ENCODE measurements at regions not wholly inside any gene's neighbourhood (a gene's known extent, or its start where the extent isn't known, plus 50 kb on each side); places are given as distances from the start of the nearest gene placed in this dataset.
"Not testable (repeated sequence)": the region's sequence is repeated elsewhere in the genome, so short reads cannot be mapped to it uniquely, and the experiment has no call there.

GRCh38 chr10:117460846-117461765 is 81.4 kb upstream of the EMX2 start:
- in situ Hi-C loops (cut with HindIII; ENCODE audit: low sequenced_read_pairs): no loop called here
- no peak for DNase-seq (ENCODE audit: low spot score)

GRCh38 chr10:117458571-117458970 is 83.3 kb upstream of the PDZD8 start:
- in situ Hi-C loops (cut with HindIII; ENCODE audit: low sequenced_read_pairs): no loop called here

GRCh38 chr10:117457932-117458331 is 82.7 kb upstream of the PDZD8 start:
- DNase-seq (ENCODE audit: low spot score): no peak
- in situ Hi-C loops (cut with HindIII; ENCODE audit: low sequenced_read_pairs): no loop called here

More at GRCh38 chr10:117458571-117458970, 83.3 kb upstream of the PDZD8 start:
- DNase-seq (ENCODE audit: low spot score): no peak

DNA sequence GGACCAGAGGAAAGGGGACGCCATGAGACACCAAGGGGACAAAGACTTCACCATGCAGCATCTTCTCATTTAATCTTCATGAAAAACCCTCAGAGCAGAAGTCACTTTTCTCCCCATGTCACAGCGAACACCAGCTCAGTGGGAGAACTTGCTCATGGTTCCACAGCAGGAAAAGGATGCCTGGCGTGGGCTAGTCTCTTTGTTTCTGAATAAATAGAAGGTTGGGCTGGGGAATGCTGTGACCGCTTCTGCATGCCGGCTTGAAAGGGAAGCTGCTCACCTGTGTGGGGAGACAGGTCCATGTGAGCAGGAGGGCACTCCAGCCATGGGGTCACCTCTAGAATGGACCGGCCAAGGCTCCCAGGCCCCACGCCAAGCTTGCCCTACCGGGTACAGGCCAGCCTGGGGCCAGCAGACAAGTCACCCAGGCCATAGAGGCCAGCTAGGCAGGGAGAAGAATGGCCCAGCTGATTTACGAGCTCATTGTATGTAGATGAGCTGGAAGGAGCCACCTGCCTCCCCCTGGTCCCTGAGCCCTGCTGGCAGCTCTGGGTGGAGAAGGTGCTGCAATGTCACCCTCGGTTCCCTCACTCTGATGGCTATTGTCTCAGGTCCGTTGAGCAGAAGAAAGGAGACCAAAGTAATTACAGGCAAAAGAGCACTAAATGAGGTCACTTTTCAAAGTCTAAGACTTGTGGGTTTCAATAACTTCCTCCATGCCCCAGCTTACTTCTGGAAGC is 82.0 kb upstream of the PDZD8 start:
- no peak for DNase-seq (ENCODE audit: low spot score)
- in situ Hi-C loops (cut with HindIII; ENCODE audit: low sequenced_read_pairs): no loop called here

- DNase-seq (ENCODE audit: low spot score): no peak
- in situ Hi-C loops (cut with HindIII; ENCODE audit: low sequenced_read_pairs): no loop called here
Measured at GRCh38 chr10:117455346-117455745, 80.1 kb upstream of the PDZD8 start.

DNA sequence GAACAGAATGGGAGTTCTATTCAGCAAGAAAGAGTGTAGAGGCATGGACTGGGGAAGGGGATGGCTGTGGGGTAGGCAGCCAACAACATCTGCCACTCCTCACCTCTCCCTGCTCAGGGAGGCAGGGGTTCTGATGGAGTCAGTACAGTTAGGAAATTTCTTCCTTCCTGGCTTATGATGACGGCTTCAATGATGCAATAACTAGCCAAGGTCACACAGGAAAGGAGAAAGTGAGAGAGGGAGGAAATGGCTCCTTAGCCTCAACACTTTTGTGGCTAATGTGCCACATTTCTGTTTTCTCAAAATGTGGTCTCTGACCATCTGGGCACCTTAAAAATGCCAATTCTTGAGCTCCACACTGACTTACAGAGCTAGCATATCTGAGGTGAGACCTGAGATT is 79.3 kb upstream of the PDZD8 start:
- DNase-seq (ENCODE audit: low spot score): no peak
- in situ Hi-C loops (cut with HindIII; ENCODE audit: low sequenced_read_pairs): no loop called here

DNA sequence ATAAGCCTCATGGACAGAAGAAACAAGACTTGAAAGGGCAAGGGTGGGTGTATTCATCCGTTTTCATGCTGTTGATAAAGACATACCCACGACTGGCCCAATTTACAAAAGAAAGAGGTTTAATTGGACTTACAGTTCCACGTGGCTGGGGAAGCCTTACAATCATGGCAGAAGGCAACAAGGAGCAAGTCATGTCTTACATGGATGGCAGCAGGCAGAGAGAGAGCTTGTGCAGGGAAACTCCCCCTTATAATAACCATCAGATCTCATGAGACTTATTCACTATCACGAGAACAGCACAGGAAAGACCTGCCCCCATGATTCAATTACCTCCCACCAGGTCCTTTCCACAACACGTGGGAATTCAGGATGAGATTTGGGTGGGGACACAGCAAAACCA is 78.2 kb upstream of the PDZD8 start:
- DNase-seq (ENCODE audit: low spot score); in situ Hi-C loops (cut with HindIII; ENCODE audit: low sequenced_read_pairs): not testable (repeated sequence)

DNA sequence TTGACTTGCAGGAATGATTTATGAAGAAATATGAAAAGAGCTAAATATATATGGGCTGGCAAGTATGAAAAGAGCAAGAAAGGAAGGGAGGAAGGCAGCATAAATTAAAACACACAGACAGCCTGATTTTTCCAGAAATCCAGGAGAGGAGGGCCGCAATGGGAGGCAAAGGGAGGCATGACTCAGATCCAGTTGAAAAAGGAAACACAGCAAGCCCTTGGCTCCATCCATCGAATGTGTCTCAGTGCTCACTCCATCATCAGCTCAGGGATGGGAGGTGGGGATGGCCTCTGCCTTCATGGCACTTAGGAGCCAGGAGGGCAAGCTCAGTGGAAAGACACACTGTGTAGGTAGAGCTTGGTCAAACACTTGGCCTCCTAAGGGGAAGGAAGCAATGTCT is 75.7 kb upstream of the PDZD8 start:
- no peak for DNase-seq (ENCODE audit: low spot score)
- in situ Hi-C loops (cut with HindIII; ENCODE audit: low sequenced_read_pairs): no loop called here

DNA sequence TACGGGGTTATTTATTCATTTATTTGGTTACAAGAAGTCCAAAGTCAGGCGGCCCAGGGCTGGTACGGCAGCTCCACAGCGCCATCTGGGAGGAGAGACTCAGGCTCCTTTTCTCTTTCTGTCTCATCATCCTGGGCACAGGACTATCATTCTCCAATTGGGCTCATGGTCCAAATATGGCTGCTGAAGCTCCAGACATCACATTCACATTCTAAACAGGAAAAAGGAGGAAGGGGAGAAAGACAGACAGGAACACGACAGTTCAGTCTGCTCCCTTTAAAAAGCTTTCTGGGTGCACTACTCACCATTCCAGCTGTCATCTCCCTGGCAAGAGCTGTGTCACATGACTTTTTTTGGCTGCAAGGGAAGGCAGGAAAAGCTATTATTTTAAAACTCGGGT is 74.4 kb upstream of the PDZD8 start:
- in situ Hi-C loops (cut with HindIII; ENCODE audit: low sequenced_read_pairs): no loop called here
- DNase-seq (ENCODE audit: low spot score): no peak

- in situ Hi-C loops (cut with HindIII; ENCODE audit: low sequenced_read_pairs): no loop called here
- no peak for DNase-seq (ENCODE audit: low spot score)
Measured at GRCh38 chr10:117448802-117449201, 73.6 kb upstream of the PDZD8 start.

- in situ Hi-C loops (cut with HindIII; ENCODE audit: low sequenced_read_pairs): no loop called here
- no peak for DNase-seq (ENCODE audit: low spot score)
Measured at GRCh38 chr10:117445992-117446391, 70.8 kb upstream of the PDZD8 start.

- DNase-seq (ENCODE audit: low spot score): no peak
- in situ Hi-C loops (cut with HindIII; ENCODE audit: low sequenced_read_pairs): no loop called here
Measured at GRCh38 chr10:117444497-117445040, 69.3 kb upstream of the PDZD8 start.

DNA sequence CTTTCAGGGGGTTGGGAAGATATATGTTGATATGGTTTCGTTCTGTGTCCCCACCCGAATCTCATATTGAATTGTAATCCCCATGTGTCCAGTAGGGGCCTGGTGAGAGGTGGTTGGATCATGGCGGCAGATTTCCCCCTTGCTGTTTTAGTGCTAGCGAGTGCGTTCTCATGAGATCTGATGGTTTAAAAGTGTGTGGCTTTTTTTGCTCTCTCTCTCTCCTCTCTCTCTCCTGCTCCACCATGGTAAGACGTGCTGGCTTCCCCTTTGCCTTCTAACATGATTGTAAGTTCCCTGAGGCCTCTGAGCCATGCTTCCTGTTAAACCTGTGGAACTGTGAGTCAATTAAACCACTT is 68.4 kb upstream of the PDZD8 start:
- in situ Hi-C loops (cut with HindIII; ENCODE audit: low sequenced_read_pairs): no loop called here

DNA sequence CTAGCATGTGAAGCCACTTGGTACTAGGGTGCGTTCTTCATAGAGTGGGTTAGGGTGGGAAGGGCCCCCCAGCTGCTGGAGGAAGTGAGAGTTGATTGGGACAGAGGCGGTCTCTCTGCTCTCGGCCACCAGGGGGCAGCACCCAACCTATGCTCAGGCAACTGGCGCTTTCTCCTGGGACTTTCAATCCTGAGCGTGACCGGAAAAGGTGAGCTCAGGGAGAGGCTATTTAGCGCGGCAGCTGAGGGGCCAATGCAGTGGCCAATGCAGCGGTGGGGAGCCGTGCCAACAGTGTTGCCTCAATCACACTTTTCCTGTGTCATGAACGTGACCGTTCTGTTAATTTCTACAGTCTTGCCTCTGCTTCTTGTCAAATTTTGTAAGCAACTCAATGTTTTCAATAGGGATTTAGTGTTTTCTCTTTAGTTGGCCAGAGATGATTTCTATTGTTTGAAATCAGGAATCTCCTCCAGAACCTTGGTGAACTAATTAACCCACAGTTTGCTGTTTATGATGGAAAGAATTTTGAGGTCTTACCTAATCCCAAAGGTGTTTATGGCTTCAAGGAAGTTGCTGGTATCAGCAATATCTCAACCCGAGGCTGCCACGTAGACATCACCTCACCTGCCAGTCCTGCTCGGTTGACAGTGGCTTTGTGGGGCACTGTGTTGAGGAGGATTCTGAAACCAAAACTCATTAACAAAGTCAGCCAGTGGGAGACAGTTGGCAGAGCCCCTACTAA is 67.9 kb upstream of the PDZD8 start:
- in situ Hi-C loops (cut with HindIII; ENCODE audit: low sequenced_read_pairs): no loop called here

More for the DNA sequence above, 68.4 kb upstream of the PDZD8 start:
- DNase-seq (ENCODE audit: low spot score): no peak

GRCh38 chr10:117442521-117442920 is 67.3 kb upstream of the PDZD8 start:
- in situ Hi-C loops (cut with HindIII; ENCODE audit: low sequenced_read_pairs): no loop called here
- no peak for DNase-seq (ENCODE audit: low spot score)

More for the DNA sequence above, 67.9 kb upstream of the PDZD8 start:
- peak; percentile 66 for DNase-seq (ENCODE audit: low spot score)

DNA sequence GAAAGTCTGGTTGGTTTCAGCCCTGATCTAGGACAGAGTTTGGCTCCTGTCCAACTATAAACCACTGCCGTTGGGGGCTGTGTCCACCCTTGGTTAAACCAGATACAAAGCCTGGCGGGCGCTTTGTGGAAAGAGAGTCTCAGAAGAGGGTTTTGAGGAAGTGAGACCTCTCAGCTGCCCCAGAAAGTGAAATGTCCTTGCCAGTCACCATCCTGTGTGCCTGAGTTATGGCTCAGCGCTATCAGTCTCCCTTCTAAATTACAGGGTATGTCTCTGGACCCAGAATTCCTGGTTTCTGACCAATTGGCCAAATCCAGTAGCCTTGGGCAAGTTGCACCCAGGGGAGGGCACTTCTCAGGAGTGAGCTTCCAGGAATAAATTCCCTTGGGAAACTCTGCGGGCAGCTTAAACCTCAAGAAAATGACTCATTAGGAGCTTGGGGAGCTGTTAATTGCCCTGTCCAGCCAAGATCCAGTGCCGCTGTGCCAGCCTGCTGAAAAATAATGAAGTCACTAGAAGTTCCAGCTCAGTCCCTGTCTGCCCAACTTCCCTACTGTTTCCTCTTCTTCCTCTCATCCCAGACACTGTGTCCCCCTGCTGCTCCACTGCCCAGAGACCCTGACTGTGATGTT is 66.7 kb upstream of the PDZD8 start:
- DNase-seq (ENCODE audit: low spot score): no peak
- in situ Hi-C loops (cut with HindIII; ENCODE audit: low sequenced_read_pairs): no loop called here

GRCh38 chr10:117441361-117441760 is 66.1 kb upstream of the PDZD8 start:
- in situ Hi-C loops (cut with HindIII; ENCODE audit: low sequenced_read_pairs): no loop called here
- no peak for DNase-seq (ENCODE audit: low spot score)

DNA sequence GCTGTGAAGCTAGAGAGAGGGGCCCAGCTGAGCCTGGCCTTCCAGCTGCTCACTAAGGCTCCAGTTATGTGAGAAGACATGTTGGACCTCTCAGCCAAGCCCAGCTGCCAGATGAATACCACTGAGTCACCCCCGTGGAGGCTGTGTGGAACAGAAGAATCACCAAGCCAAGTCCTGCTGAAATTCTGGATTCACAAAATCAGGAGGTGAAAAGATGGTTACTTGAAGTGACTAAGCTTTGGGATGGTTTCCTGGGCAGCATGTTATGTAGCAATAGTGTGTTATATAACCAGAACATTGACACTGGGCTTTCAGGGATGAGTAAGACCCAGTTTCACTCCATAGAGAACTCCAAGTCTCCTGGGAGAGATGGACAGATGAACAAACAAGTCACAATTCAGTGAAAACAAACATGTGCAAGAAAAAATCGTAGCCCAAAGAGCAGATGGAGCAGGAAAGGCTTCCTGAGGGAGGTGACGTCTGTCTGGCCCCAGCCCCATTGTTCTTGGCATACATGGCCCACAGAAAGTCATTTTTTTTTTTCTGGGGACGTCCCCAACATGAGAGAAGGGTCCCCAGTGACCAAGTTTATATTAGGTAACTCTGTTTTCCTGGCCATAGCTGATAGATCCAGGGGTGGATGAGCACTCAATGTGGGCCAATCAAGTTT is 64.1 kb upstream of the PDZD8 start:
- DNase-seq (ENCODE audit: low spot score): no peak
- in situ Hi-C loops (cut with HindIII; ENCODE audit: low sequenced_read_pairs): no loop called here

- in situ Hi-C loops (cut with HindIII; ENCODE audit: low sequenced_read_pairs): no loop called here
- DNase-seq (ENCODE audit: low spot score): no peak
Measured at GRCh38 chr10:117432866-117433265, 57.6 kb upstream of the PDZD8 start.
